ENCODE measurements at regions not wholly inside any gene's neighbourhood (a gene's known extent, or its start where the extent isn't known, plus 50 kb on each side); places are given as distances from the start of the nearest gene placed in this dataset.

DNA sequence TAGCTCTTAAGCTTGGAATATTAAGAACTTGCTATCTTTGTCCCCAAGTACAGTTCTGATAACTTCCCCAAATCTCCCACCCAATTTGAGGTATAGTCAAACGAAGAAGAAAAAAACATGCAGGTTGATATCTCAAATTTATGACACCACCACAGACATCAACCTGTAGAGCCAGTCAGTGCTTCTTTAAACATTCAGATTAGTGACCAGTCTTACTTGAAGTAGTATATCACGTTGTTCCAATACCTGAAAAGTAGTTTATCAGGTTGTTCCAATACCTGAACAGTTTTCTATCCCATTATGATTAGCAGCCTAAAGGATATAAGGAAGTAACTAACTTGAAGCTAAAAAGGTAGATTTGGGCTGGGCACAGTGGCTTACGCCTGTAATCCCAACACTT, 85.3 kb downstream of the ALDH8A1 start (continued):
- no peak for TF ChIP-seq REST (IDR thresholded peaks at IDR 0.05)
- TF ChIP-seq POLR2AphosphoS2 (conservative IDR thresholded peaks at IDR 0.05; ENCODE audit: low read length): no peak

GRCh38 chr6:134863763-134864510, 86.0 kb downstream of the ALDH8A1 start:
- Histone ChIP-seq H3K4me3 (no peak overlapping the region), H3K4me2 (0 out of 3 replicates have a peak overlapping the region, but pooled peaks have one; percentile 14), H3K4me1 (peaks cover 9% of the 10 kb centered on the region; the same call in 1 of the 3 replicates), H3K27ac (peak overlapping the region in 1 of 2 experiments; percentile 33; a peak in 1 of 6 replicates), H3K9me3 (no peaks in the 10 kb centered on the region)
- ATAC-seq: no peak
- WGBS (ENCODE audit: missing lambda C conversion rate): 56% methylated on average over 11 of the region's 11 CpGs
- TF ChIP-seq FOXS1 (CRISPR knock-in tag; IDR thresholded peaks at IDR 0.05): no peak
- TF ChIP-seq MAFK (IDR thresholded peaks at IDR 0.05; ENCODE audit: partially characterized antibody): no peak
- no peak for TF ChIP-seq RFX5 (IDR thresholded peaks at IDR 0.05)
- TF ChIP-seq NFE2L2 (conservative IDR thresholded peaks at IDR 0.05; ENCODE audit: low read length): no peak
- no peak for TF ChIP-seq REST (IDR thresholded peaks at IDR 0.05)
- no peak for TF ChIP-seq ZNF302 (CRISPR knock-in tag; IDR thresholded peaks at IDR 0.05)
- no peak for TF ChIP-seq CHD2 (IDR thresholded peaks at IDR 0.05; ENCODE audit: low read length, partially characterized antibody)
- no peak for TF ChIP-seq KDM5A (IDR thresholded peaks at IDR 0.05)
- no peak for TF ChIP-seq ATOH8 (CRISPR knock-in tag; IDR thresholded peaks at IDR 0.05; ENCODE audit: low read depth)
- CTCF ChIA-PET: interaction anchor here (2.1 kb wide), 1 partner anchor 19 kb away, joined by 4 read pairs; no protein-coding TSS in a partner anchor
- POLR2A ChIA-PET: no interaction called here
- no peak for FAIRE-seq
- DNase-seq (ENCODE audit: low read depth in 1 of 2, low spot score in 1 of 2): no peak

DNA sequence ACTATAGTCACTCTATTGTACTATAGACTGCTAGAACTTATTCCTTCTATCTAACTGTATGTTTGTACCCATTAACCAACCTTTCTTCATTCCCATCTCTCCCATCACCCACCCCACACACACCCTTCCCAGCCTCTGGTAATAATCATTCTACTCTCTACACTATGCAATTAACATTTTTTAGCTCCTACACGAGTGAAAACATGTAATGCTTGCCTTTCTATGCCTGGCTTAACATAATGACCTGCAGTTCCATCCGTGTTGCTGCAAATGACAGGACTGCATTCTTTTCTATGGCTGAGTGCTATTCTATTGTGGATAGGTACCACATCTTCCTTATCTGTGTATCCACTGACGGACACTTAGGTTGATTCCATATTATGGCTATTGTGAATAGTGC, 95.5 kb downstream of the ALDH8A1 start:
- ChIA-PET CTCF (interaction anchor here (0.9 to 1.9 kb wide), 5 partner anchors 9 to 86 kb away, joined by 3 to 7 read pairs (median 5); no protein-coding TSS in a partner anchor), POLR2A (interaction anchor here (0.5 kb wide), 1 partner anchor 25 kb away, joined by 3 read pairs; no protein-coding TSS in a partner anchor)
- TF ChIP-seq TP53 (CRISPR knock-in tag; IDR thresholded peaks at IDR 0.05): no peak
- TF ChIP-seq PHF8 (IDR thresholded peaks at IDR 0.05; ENCODE audit: borderline replicate concordance, low read depth): no peak
- TF ChIP-seq RAD21 (conservative IDR thresholded peaks at IDR 0.05 in 1 of 2, IDR thresholded peaks at IDR 0.05 in 1 of 2): no peak
- no peak for TF ChIP-seq POLR2AphosphoS2 (conservative IDR thresholded peaks at IDR 0.05; ENCODE audit: low read length)
- TF ChIP-seq EHF (CRISPR knock-in tag; IDR thresholded peaks at IDR 0.05): no peak
- TF ChIP-seq CEBPB (IDR thresholded peaks at IDR 0.05): no peak
- TF ChIP-seq KDM1A (IDR thresholded peaks at IDR 0.05; ENCODE audit: low read depth): no peak
- TF ChIP-seq RCOR1 (IDR thresholded peaks at IDR 0.05; ENCODE audit: low read depth, low read length): no peak
- TF ChIP-seq CBX8 (IDR thresholded peaks at IDR 0.05): no peak
- TF ChIP-seq KDM5A (IDR thresholded peaks at IDR 0.05): no peak
- TF ChIP-seq ZNF302 (CRISPR knock-in tag; IDR thresholded peaks at IDR 0.05): no peak
- no peak for TF ChIP-seq HOXA7 (CRISPR knock-in tag; IDR thresholded peaks at IDR 0.05)
- no peak for TF ChIP-seq EHMT2 (IDR thresholded peaks at IDR 0.05; ENCODE audit: low read depth)
- TF ChIP-seq SMC3 (IDR thresholded peaks at IDR 0.05): no peak
- no peak for TF ChIP-seq HES2 (IDR thresholded peaks at IDR 0.05)
- TF ChIP-seq, protein P1, sequence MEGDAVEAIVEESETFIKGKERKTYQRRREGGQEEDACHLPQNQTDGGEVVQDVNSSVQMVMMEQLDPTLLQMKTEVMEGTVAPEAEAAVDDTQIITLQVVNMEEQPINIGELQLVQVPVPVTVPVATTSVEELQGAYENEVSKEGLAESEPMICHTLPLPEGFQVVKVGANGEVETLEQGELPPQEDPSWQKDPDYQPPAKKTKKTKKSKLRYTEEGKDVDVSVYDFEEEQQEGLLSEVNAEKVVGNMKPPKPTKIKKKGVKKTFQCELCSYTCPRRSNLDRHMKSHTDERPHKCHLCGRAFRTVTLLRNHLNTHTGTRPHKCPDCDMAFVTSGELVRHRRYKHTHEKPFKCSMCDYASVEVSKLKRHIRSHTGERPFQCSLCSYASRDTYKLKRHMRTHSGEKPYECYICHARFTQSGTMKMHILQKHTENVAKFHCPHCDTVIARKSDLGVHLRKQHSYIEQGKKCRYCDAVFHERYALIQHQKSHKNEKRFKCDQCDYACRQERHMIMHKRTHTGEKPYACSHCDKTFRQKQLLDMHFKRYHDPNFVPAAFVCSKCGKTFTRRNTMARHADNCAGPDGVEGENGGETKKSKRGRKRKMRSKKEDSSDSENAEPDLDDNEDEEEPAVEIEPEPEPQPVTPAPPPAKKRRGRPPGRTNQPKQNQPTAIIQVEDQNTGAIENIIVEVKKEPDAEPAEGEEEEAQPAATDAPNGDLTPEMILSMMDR (IDR thresholded peaks at IDR 0.05): no peak

More for the DNA sequence above, 95.5 kb downstream of the ALDH8A1 start:
- ATAC-seq (no peak), FAIRE-seq (no peak), DNase-seq (ENCODE audit: low read depth in 1 of 2, low spot score in 1 of 2) (no peak)
- Histone ChIP-seq H3K4me1 (peaks cover 16% of the 10 kb centered on the region; the same call in 2 of the 3 replicates), H3K9me3 (no peaks in the 10 kb centered on the region), H3K4me3 (no peak overlapping the region), H3K4me2 (no peak overlapping the region), H3K27ac (peak overlapping the region in 1 of 2 experiments; percentile 48; a peak in 1 of 6 replicates)
- 59% methylated on average over 3 of the region's 3 CpGs for WGBS (ENCODE audit: missing lambda C conversion rate)
